Neural cell (in vitro differentiated cells): ENCODE measurements at regions not wholly inside any gene's neighbourhood (a gene's known extent, or its start where the extent isn't known, plus 50 kb on each side); places are given as distances from the start of the nearest gene placed in this dataset.

ENCODE experiments used
- EZH2 ChIP-seq: fragments of 200-600, 300-800 bp; shearing (Covaris generic), sonication (generic); IDR thresholded peaks from 2 replicates; pipeline ENCODE4 v1.6.1; 2014; ENCODE audit warnings: antibody characterized with exemption, low read length, borderline replicate concordance, mild to moderate bottlenecking; ENCODE audit not compliant: insufficient read depth, poor library complexity, severe bottlenecking
- MXI1 ChIP-seq: fragments of 450-650 bp; conservative IDR thresholded peaks from 2 replicates; pipeline ENCODE4 v1.6.1; 2014; ENCODE audit warnings: antibody characterized with exemption, mild to moderate bottlenecking; ENCODE audit not compliant: poor library complexity, severe bottlenecking
- TF ChIP-seq, protein P1 (sequence below): fragments of 450-650 bp; IDR thresholded peaks from 2 replicates; pipeline ENCODE4 v1.5.1; 2014; ENCODE audit warnings: antibody characterized with exemption, mild to moderate bottlenecking, moderate library complexity; ENCODE audit not compliant: poor library complexity, severe bottlenecking

DNA sequence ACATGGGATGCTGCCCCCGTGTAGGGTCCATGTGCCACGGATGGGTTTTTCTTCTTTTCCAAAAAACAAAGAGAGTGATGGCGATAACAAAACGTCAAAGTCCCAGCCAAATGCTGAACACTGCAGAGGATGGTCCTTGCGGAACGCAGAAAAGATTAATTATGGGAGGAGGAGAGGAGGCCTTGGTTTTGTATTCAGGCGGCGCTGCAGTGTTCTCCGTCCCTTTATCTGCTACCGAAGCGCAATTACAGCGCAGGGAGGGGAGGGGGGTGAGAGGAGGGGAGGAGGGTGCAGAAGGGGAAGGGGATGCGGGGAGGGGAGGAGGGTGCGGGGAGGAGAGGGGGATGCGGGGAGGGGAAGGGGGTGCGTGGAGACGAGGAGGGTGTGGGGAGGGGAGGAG is 131.8 kb upstream of the PRKCQ start:
- TF ChIP-seq MXI1 (no peak), EZH2 (no peak)
- TF ChIP-seq, protein P1, sequence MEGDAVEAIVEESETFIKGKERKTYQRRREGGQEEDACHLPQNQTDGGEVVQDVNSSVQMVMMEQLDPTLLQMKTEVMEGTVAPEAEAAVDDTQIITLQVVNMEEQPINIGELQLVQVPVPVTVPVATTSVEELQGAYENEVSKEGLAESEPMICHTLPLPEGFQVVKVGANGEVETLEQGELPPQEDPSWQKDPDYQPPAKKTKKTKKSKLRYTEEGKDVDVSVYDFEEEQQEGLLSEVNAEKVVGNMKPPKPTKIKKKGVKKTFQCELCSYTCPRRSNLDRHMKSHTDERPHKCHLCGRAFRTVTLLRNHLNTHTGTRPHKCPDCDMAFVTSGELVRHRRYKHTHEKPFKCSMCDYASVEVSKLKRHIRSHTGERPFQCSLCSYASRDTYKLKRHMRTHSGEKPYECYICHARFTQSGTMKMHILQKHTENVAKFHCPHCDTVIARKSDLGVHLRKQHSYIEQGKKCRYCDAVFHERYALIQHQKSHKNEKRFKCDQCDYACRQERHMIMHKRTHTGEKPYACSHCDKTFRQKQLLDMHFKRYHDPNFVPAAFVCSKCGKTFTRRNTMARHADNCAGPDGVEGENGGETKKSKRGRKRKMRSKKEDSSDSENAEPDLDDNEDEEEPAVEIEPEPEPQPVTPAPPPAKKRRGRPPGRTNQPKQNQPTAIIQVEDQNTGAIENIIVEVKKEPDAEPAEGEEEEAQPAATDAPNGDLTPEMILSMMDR = no peak
